ENCODE measurements at regions not wholly inside any gene's neighbourhood (a gene's known extent, or its start where the extent isn't known, plus 50 kb on each side); places are given as distances from the start of the nearest gene placed in this dataset.

- TF ChIP-seq CTCF (IDR thresholded peaks at IDR 0.05) (no peak), EP300 (IDR thresholded peaks at IDR 0.05) (no peak), POLR2A (IDR thresholded peaks at IDR 0.05) (no peak)
Measured at GRCh38 chr3:165403666-165404065, 207.5 kb upstream of the SLITRK3 start.

All from gastroesophageal sphincter (tissue), 3 donors.